ENCODE measurements at regions not wholly inside any gene's neighbourhood (a gene's known extent, or its start where the extent isn't known, plus 50 kb on each side); places are given as distances from the start of the nearest gene placed in this dataset.
"Not testable (repeated sequence)": the region's sequence is repeated elsewhere in the genome, so short reads cannot be mapped to it uniquely, and the experiment has no call there.

DNA sequence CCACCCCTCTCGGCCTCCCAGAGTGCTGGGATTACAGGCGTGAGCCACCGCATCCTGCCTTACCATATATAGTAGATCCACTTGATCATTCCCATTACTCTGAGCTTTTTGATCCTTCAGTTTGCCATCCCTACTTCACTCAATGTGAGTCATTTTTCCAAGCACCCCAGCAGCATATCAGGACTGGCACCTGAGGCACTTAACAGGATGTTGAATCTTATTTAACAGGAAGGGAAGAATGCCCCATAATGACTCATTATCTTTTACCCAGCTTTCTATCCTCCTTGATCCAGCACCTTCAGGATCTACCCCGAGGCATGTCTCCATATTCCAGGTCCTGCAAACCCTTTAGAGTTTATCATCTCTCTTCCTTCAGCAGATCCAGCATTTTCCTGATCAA lies 84.9 kb upstream of the CMKLR1 start:
- no peak overlapping the region for H3K4me3 ChIP-seq
- TF ChIP-seq, protein P1, sequence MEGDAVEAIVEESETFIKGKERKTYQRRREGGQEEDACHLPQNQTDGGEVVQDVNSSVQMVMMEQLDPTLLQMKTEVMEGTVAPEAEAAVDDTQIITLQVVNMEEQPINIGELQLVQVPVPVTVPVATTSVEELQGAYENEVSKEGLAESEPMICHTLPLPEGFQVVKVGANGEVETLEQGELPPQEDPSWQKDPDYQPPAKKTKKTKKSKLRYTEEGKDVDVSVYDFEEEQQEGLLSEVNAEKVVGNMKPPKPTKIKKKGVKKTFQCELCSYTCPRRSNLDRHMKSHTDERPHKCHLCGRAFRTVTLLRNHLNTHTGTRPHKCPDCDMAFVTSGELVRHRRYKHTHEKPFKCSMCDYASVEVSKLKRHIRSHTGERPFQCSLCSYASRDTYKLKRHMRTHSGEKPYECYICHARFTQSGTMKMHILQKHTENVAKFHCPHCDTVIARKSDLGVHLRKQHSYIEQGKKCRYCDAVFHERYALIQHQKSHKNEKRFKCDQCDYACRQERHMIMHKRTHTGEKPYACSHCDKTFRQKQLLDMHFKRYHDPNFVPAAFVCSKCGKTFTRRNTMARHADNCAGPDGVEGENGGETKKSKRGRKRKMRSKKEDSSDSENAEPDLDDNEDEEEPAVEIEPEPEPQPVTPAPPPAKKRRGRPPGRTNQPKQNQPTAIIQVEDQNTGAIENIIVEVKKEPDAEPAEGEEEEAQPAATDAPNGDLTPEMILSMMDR (IDR thresholded peaks at IDR 0.05): no peak
- no peaks in the 10 kb centered on the region for H3K36me3 ChIP-seq
- intact Hi-C loops (cut with DNase I; ENCODE audit: low total_unique reads): no loop called here
- H3K27me3 ChIP-seq: no peaks in the 10 kb centered on the region
- H3K9me3 ChIP-seq: no peaks in the 10 kb centered on the region
- no peak overlapping the region for H3K27ac ChIP-seq
- no peak for DNase-seq
- H3K4me1 ChIP-seq: peaks cover 0 to 6% (median 0%) of the 10 kb centered on the region in 4 donors

DNA sequence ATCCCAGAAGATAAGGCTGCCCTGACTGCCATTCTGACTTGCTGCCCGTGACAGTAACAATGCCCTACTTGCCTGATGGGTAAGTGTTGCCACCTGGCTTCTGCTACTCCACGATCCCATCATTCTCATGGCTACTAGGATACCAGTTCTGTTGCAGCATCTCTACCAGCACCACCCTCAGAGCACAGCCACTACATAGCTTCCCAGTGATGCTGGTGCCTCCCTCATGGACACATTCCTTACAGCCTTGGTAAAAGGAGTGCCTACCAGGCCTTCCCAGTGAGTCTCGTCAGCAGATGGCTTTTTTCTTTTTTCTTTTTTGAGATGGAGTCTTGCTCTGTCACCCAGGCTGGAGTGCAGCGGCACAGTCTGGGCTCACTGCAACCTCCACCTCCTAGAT lies 84.4 kb upstream of the CMKLR1 start:
- Histone ChIP-seq H3K9me3 (no peaks in the 10 kb centered on the region), H3K27ac (no peak overlapping the region), H3K36me3 (no peaks in the 10 kb centered on the region), H3K4me1 (peaks cover 0 to 10% (median under 1%) of the 10 kb centered on the region in 4 donors), H3K27me3 (no peaks in the 10 kb centered on the region), H3K4me3 (no peak overlapping the region)
- intact Hi-C loops (cut with DNase I; ENCODE audit: low total_unique reads): no loop called here
- TF ChIP-seq, protein P1 (IDR thresholded peaks at IDR 0.05): no peak
- no peak for DNase-seq

DNA sequence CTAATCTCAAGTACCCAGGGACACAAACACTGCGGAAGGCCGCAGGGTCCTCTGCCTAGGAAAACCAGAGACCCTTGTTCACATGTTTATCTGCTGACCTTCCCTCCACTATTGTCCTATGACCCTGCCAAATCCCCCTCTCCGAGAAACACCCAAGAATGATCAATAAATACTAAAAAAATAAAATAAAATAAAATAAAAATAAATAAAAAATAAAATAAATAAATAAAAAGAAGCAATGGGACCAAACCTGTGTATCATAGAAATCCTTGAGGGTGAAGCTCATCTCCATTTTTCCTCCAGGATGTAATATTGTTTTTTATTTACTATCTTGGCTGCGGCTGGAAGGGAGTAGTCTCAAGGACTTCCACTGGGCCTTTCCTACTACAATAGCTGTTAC lies 82.0 kb upstream of the CMKLR1 start:
- intact Hi-C loops (cut with DNase I; ENCODE audit: low total_unique reads); H3K4me3 ChIP-seq; DNase-seq; H3K27me3 ChIP-seq; H3K9me3 ChIP-seq; H3K36me3 ChIP-seq; H3K27ac ChIP-seq: not testable (repeated sequence)
- peaks cover 0 to 20% (median 5%) of the 10 kb centered on the region in 4 donors for H3K4me1 ChIP-seq

DNA sequence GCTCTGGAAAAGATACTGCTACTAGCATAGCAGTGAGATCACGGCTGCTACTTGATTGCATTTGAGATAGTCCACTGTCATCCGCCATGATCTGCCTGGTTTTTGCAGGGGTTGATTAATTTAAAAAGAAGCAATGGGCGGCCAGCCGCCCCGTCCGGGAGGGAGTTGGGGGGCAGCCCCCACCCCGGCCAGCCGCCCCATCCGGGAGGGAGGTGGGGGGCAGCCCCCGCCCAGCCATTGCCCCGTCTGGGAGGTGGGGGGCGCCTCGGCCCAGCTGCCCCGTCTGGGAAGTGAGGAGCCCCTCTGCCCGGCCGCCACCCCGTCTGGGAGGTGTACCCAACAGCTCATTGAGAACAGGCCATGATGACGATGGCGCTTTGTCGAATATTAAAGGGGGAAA lies 81.3 kb upstream of the CMKLR1 start:
- DNase-seq: not testable (repeated sequence)

DNA sequence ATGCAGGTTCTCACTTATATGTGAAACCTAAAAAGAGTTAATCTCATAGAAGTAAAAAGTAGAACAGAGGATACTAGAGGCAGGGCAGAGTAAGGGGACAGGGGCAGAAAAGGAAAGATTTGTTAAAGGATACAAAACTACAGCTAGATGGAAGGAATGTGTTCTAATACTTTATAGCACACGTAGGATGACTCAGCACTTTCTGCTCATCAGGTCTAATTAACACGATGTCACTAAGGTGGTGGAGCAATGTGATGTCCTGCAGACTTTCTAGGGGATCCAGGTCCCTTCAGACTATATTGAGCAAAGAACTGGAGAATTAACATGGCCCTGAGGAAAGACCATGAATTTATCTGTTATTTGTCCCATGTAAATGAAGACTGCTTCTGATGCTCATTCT lies 80.8 kb upstream of the CMKLR1 start:
- Histone ChIP-seq H3K36me3 (no peaks in the 10 kb centered on the region), H3K4me1 (peaks cover 0 to 20% (median 5%) of the 10 kb centered on the region in 4 donors), H3K27me3 (no peaks in the 10 kb centered on the region), H3K4me3 (no peak overlapping the region), H3K27ac (no peak overlapping the region), H3K9me3 (no peaks in the 10 kb centered on the region)
- DNase-seq: no peak
- TF ChIP-seq, protein P1 (IDR thresholded peaks at IDR 0.05): no peak
- intact Hi-C loops (cut with DNase I; ENCODE audit: low total_unique reads): no loop called here

More for the DNA sequence above, 81.3 kb upstream of the CMKLR1 start:
- H3K27ac ChIP-seq; intact Hi-C loops (cut with DNase I; ENCODE audit: low total_unique reads); H3K36me3 ChIP-seq; H3K9me3 ChIP-seq; H3K4me3 ChIP-seq; H3K27me3 ChIP-seq: not testable (repeated sequence)
- H3K4me1 ChIP-seq: peaks cover 0 to 20% (median 5%) of the 10 kb centered on the region in 4 donors

DNA sequence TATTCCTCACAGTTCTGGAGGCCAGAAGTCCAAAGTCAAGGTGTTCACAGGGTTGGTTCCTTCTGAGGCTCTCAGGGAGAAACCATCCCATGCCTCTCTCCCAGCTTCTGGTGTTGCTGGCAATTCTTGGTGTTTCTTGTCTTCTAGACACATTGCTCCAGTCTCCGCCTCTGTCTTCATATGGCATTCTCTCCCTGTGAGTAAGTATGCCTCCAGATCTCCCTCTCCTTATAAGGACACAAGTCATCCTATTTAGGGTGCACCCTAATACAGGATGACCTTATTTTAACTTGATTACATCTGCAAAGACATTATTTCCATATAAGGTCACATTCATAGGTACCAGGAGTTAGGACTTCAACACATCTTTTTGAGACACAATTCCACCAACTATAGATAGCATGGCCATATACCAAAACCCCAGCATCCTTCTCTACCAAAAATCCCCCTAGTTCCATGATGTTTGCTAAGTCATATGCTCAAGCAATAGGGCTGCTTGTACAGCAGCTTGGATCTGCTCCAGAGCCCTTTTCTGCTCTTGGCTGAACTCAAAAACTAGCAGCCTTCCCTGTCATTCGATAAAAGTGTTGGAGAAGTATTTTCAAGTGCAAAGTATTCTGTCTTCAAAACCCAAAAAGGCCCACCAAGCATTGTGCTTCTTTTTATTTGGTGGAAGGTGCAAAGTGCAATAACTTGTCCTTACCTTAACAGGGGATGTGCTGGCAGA lies 79.2 kb upstream of the CMKLR1 start:
- Histone ChIP-seq H3K36me3 (no peaks in the 10 kb centered on the region), H3K4me3 (no peak overlapping the region), H3K9me3 (no peaks in the 10 kb centered on the region), H3K4me1 (peaks cover 0 to 20% (median 5%) of the 10 kb centered on the region in 4 donors), H3K27ac (peak overlapping the region in 1 of 2 donors; percentile 50), H3K27me3 (no peaks in the 10 kb centered on the region)
- DNase-seq: no peak
- TF ChIP-seq, protein P1 (IDR thresholded peaks at IDR 0.05): no peak
- intact Hi-C loops (cut with DNase I; ENCODE audit: low total_unique reads): no loop called here

Measured in tibial artery (tissue), 4 donors.